Nephron (organoid): ENCODE measurements at regions not wholly inside any gene's neighbourhood (a gene's known extent, or its start where the extent isn't known, plus 50 kb on each side); places are given as distances from the start of the nearest gene placed in this dataset.

ENCODE experiments used
- H3K27ac Mint-ChIP-seq, 3 experiments: 2 replicates each; pipeline ENCODE4 v1.8.0; 2020; ENCODE audit warnings: mixed read lengths in 3 of 3, mild to moderate bottlenecking in 2 of 3, moderate library complexity in 1 of 3
- H3K27me3 Mint-ChIP-seq: 2 replicates; pipeline ENCODE4 v1.8.0; 2021; ENCODE audit warnings: low read depth, mild to moderate bottlenecking, moderate library complexity, mixed read lengths
- H3K36me3 Mint-ChIP-seq: 2 replicates; pipeline ENCODE4 v1.8.0; 2020; ENCODE audit warnings: low read depth, mixed read lengths
- H3K4me1 Mint-ChIP-seq: 2 replicates; pipeline ENCODE4 v1.8.0; 2020; ENCODE audit warnings: mixed read lengths
- H3K4me3 Mint-ChIP-seq, 3 experiments: 2 replicates each; pipeline ENCODE4 v1.8.0; 2020; ENCODE audit warnings: mild to moderate bottlenecking in 3 of 3, mixed read lengths in 3 of 3, moderate library complexity in 2 of 3
- H3K9me3 Mint-ChIP-seq: 2 replicates; pipeline ENCODE4 v1.8.0; 2020; ENCODE audit warnings: mixed read lengths
- TF ChIP-seq, protein P1 (sequence below), 3 experiments: fragments of 200-600 bp; sonication (generic); IDR thresholded peaks; one replicate each; pipeline ENCODE4 v1.5.0; 2021; ENCODE audit warnings: antibody characterized with exemption in 3 of 3; ENCODE audit not compliant: unreplicated experiment in 3 of 3

DNA sequence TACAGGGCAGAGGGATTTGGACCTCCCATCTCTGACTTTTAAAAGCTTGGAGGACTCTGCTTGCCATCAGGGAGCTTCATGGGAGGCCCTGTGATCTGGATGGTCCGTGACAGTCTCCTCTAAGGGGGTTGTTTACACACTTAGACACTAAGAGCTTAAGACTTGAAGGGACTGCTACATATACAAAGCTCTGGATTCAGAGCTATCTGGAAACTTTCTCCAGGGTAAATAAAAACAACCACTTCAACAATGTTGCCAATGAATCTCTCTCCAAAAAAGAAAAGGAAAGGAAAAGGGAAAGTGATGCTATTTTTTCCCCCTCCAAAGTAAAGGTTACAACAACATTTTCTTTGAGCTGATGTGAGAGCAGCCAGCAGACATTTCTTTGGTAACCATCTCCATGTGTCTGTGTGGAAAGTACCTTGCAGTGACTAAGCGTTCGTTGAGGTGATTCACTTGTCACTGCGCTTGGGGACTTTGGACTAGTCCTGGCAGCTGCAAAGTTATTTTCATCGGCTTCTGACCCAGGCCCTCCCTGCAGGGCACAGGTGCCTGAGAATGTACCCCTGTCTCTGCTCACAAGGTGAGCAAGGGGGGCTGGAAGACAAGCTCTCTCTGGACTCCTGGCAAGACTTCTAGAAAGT, 262.1 kb upstream of the KLF4 start:
- Mint-ChIP-seq H3K4me3 (no peak overlapping the region), H3K9me3 (no peaks in the 10 kb centered on the region), H3K27me3 (no peaks in the 10 kb centered on the region), H3K27ac (peak overlapping the region in 2 of 3 experiments; percentile 87), H3K36me3 (no peaks in the 10 kb centered on the region), H3K4me1 (peaks cover 27% of the 10 kb centered on the region)
- TF ChIP-seq, protein P1, sequence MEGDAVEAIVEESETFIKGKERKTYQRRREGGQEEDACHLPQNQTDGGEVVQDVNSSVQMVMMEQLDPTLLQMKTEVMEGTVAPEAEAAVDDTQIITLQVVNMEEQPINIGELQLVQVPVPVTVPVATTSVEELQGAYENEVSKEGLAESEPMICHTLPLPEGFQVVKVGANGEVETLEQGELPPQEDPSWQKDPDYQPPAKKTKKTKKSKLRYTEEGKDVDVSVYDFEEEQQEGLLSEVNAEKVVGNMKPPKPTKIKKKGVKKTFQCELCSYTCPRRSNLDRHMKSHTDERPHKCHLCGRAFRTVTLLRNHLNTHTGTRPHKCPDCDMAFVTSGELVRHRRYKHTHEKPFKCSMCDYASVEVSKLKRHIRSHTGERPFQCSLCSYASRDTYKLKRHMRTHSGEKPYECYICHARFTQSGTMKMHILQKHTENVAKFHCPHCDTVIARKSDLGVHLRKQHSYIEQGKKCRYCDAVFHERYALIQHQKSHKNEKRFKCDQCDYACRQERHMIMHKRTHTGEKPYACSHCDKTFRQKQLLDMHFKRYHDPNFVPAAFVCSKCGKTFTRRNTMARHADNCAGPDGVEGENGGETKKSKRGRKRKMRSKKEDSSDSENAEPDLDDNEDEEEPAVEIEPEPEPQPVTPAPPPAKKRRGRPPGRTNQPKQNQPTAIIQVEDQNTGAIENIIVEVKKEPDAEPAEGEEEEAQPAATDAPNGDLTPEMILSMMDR (IDR thresholded peaks at IDR 0.05; ENCODE audit: unreplicated experiment in 3 of 3): no peak

DNA sequence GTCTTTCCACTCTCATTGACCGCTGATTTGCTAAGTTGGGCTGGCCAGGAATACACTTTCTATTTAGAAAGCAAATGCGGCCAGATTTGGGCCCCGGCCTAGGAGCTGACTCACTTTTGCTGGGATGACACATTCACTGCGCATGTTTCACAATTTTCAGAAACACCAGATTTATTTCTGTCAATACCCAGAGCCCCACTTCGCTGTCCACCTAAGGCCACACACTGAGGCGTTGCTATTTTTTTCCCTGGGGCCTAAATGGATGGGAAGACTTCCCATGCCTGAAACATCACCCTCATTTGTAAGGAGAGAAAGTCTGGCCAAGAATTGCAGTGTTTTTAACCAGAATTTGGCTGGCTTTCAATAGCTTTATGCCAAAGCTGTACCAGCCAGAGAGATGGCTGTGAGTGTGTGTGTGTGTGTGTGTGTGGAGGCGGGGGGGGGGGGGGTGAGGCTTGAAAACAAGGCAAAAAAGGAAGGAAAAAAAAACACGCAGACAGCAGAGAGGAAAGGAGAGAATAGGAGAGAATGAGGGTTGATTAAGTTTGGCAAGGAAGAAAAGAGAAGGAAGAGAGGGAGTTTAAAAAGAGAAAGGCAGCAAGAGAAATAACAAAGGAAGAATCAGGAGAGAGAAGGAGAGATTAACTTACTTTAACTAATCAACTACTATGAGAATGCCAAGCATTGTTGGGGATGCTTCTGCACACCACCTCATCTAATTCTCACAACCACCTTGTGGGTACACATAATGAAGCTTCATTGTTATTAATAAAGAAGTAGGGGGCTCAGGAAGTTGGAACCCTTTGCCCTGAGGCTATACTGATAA, 261.4 kb upstream of the KLF4 start:
- Mint-ChIP-seq H3K9me3 (no peaks in the 10 kb centered on the region), H3K27me3 (no peaks in the 10 kb centered on the region), H3K27ac (peak overlapping the region in 2 of 3 experiments; percentile 87), H3K4me3 (no peak overlapping the region), H3K36me3 (no peaks in the 10 kb centered on the region), H3K4me1 (peaks cover 27% of the 10 kb centered on the region)
- TF ChIP-seq, protein P1 (IDR thresholded peaks at IDR 0.05; ENCODE audit: unreplicated experiment in 3 of 3): no peak

DNA sequence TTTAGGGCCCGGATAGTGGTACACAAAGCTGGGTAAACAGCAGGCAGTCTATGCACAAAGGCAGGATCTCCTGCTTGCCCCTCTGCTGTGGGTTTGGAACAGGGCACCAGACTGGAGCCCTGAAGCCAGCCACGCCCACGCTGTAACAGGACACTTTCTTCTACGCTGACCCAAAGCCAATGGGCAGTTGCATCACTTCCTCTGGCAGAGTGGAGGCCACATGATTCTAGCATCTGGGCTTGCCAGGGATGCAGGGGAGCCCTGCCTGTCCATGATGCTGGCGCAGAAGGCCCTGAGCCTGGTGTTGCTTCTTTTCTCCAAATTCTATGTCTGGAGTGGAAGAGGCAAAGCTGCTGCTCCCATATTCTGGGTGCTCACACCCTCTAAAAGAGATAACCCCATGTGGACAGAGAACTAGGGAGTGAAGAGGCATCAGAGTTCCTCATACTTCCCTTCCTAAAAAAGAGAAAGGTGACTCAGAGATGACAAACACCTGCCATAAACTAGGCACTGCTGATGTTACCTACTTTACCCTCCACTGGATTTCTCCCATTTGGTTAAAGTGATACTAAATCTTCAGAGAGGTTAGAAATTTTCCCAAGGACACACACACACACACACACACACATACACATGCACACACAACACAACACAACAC, 260.3 kb upstream of the KLF4 start:
- TF ChIP-seq, protein P1 (IDR thresholded peaks at IDR 0.05; ENCODE audit: unreplicated experiment in 3 of 3): no peak
- Mint-ChIP-seq H3K9me3 (no peaks in the 10 kb centered on the region), H3K27me3 (no peaks in the 10 kb centered on the region), H3K36me3 (no peaks in the 10 kb centered on the region), H3K4me1 (peaks cover 27% of the 10 kb centered on the region), H3K27ac (peak overlapping the region in 2 of 3 experiments; percentile 87), H3K4me3 (no peak overlapping the region)

DNA sequence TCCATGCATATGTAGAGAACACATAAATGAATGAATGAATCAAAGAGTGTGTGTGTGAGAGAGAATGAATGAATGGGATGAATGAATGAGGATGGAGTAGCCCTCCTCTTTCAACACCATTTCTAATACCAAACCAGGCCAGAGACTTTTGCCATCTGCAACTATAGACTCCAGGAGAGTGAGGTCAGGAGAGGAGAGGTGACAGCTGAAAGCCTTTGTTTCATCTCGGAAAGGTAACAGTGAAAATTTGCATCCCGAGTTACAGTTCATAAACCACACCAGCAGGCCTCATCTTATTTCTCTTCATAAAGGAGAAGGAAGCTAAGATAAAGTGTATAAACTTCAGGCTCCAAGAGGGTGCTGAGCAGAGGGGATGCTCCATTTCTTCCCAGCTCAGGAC, 255.3 kb upstream of the KLF4 start:
- no peak overlapping the region for H3K27ac Mint-ChIP-seq

DNA sequence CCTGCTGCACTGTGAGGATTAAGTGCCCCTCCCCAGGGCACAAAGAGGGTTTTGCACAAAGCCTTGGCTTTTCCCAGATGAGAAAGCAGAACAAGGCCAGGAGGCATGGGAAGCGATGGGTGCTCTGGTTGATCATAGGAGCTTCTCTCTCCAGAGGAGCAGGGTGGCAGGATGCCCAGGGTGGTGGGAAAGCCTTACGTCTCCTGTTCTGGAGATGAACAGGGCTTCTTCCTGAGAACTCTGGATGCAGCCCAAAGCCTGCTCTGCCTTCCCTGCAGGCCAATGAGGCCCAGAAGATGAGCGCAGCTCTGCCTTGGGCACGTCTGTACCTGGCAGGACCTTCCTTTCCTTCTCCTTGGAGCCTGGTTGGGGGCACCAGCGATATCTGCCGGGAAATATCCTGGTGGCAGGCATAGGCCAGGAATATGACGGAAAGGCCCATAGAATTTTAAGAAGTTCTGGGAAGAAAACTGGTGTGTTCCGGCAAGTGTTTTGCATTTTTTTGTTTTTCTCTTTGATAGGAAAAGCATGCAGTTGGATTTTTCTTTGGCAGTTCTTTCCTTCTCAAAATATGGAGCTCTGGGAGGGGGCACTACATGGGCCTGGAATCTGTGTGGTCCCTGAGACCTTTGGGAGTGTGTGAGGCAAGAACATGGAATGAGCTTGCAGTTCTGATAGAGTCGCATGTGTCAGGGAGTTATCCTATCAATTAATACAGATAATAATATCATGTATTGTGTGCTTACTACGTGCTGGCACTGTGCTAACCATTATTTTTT, 253.2 kb upstream of the KLF4 start:
- peaks cover 38% of the 10 kb centered on the region for H3K4me1 Mint-ChIP-seq
- TF ChIP-seq, protein P1 (IDR thresholded peaks at IDR 0.05; ENCODE audit: unreplicated experiment in 3 of 3): no peak
- H3K9me3 Mint-ChIP-seq: no peaks in the 10 kb centered on the region
- no peaks in the 10 kb centered on the region for H3K36me3 Mint-ChIP-seq
- H3K27me3 Mint-ChIP-seq: no peaks in the 10 kb centered on the region
- H3K27ac Mint-ChIP-seq: no peak overlapping the region
- H3K4me3 Mint-ChIP-seq: no peak overlapping the region

More for the DNA sequence above, 255.3 kb upstream of the KLF4 start:
- Mint-ChIP-seq H3K27me3 (no peaks in the 10 kb centered on the region), H3K4me3 (no peak overlapping the region), H3K36me3 (no peaks in the 10 kb centered on the region), H3K9me3 (no peaks in the 10 kb centered on the region), H3K4me1 (peaks cover 23% of the 10 kb centered on the region)
- TF ChIP-seq, protein P1 (IDR thresholded peaks at IDR 0.05; ENCODE audit: unreplicated experiment in 3 of 3): no peak
